Endothelial cell of umbilical vein (primary cell): ENCODE measurements at regions not wholly inside any gene's neighbourhood (a gene's known extent, or its start where the extent isn't known, plus 50 kb on each side); places are given as distances from the start of the nearest gene placed in this dataset.

Experiments used
- BruUV-seq: library from RNA; stranded (reverse); fragments of 400-500 nt; replicated peaks from 2 replicates; lab custom pipeline; 2021; lab: Mats Ljungman, UMichigan
- CTCF ChIA-PET: fragments of 300-600, 350-600 bp; sonication (Branson Sonifier 250); formaldehyde crosslinking; loops from one replicate; lab custom pipeline; 2021; ENCODE audit warnings: antibody characterized with exemption, inconsistent platforms; lab: Charles Lee
- POLR2A ChIA-PET: fragments of 300-600, 350-600 bp; sonication (Branson Sonifier 250); formaldehyde crosslinking; loops from one replicate; lab custom pipeline; 2021; ENCODE audit warnings: antibody characterized with exemption, inconsistent platforms; lab: Charles Lee
- DNase-seq: peaks from one replicate; pipeline ENCODE4 v3.0.0-alpha.2; 2011; ENCODE audit warnings: low read depth, low spot score
- FAIRE-seq: peaks from 2 replicates; lab custom pipeline; 2011; peaks lifted over from hg19 to GRCh38; lab: Jason Lieb, UNC
- H2AFZ ChIP-seq: 2 replicates; pipeline ENCODE4 v1.6.0; 2012; ENCODE audit warnings: low read depth, low read length, control low read depth, inconsistent platforms
- H3K27ac ChIP-seq: 2 replicates; pipeline ENCODE4 v1.5.1; 2011; ENCODE audit warnings: low read depth, mild to moderate bottlenecking, control low read depth, low read length, moderate library complexity; ENCODE audit not compliant: insufficient read depth
- H3K27me3 ChIP-seq, 2 experiments: 2 replicates each; pipeline versions ENCODE4 v1.6.0 to v1.6.1; 2011; ENCODE audit warnings: low read length in 2 of 2, mixed read lengths in 1 of 2; ENCODE audit not compliant: control insufficient read depth in 2 of 2, insufficient read depth in 2 of 2
- H3K36me3 ChIP-seq, 2 experiments: 2 replicates in 1 of 2; 3 replicates in 1 of 2; pipeline ENCODE4 v1.5.1; 2011; ENCODE audit warnings: low read length in 2 of 2, mild to moderate bottlenecking in 1 of 2, moderate library complexity in 1 of 2; ENCODE audit not compliant: control insufficient read depth in 2 of 2, insufficient read depth in 2 of 2; ENCODE audit errors: extremely low read depth in 1 of 2
- H3K4me1 ChIP-seq: 3 replicates; pipeline ENCODE4 v1.5.1; 2011; ENCODE audit warnings: mild to moderate bottlenecking, low read length; ENCODE audit not compliant: control insufficient read depth, insufficient read depth; ENCODE audit errors: extremely low read depth
- H3K4me2 ChIP-seq: 2 replicates; pipeline ENCODE4 v1.6.1; 2011; ENCODE audit warnings: low read length, control low read depth, mixed read lengths; ENCODE audit not compliant: insufficient read depth
- H3K4me3 ChIP-seq, 3 experiments: fragments of 200-600 bp in 1 of 3; sonication (generic), shearing (Covaris generic) in 1 of 3; replicated peaks in 1 of 3; 2 replicates each; pipeline ENCODE4 v1.5.1; 2011 to 2016; ENCODE audit warnings: control low read depth in 3 of 3, low read length in 3 of 3, mild to moderate bottlenecking in 2 of 3, inconsistent platforms in 1 of 3, low read depth in 1 of 3, moderate library complexity in 1 of 3; ENCODE audit not compliant: insufficient read depth in 1 of 3
- H3K79me2 ChIP-seq: 2 replicates; pipeline ENCODE4 v1.6.0; 2012; ENCODE audit warnings: low read length, inconsistent platforms; ENCODE audit not compliant: control insufficient read depth, insufficient read depth
- H3K9ac ChIP-seq: replicated peaks from 2 replicates; pipeline ENCODE3; 2011; ENCODE audit warnings: low read length, control low read depth; ENCODE audit not compliant: insufficient read depth; ENCODE audit errors: extremely low read depth
- H3K9me1 ChIP-seq: replicated peaks from 3 replicates; pipeline ENCODE4 v1.6.0; 2011; ENCODE audit warnings: mild to moderate bottlenecking, low read length; ENCODE audit not compliant: control insufficient read depth, insufficient read depth; ENCODE audit errors: extremely low read depth
- H3K9me3 ChIP-seq: replicated peaks from 2 replicates; pipeline ENCODE4 v1.5.1; 2012; ENCODE audit warnings: low read length, inconsistent platforms; ENCODE audit not compliant: control insufficient read depth, insufficient read depth
- H4K20me1 ChIP-seq: replicated peaks from 2 replicates; pipeline ENCODE3; 2011; ENCODE audit warnings: mild to moderate bottlenecking, low read length; ENCODE audit not compliant: control insufficient read depth, insufficient read depth; ENCODE audit errors: extremely low read depth
- EZH2 ChIP-seq: IDR thresholded peaks from 2 replicates; pipeline ENCODE4 v1.6.1; 2012; ENCODE audit warnings: borderline replicate concordance, low read depth, mild to moderate bottlenecking, moderate library complexity, low read length, inconsistent platforms; ENCODE audit not compliant: severe bottlenecking
- FOS ChIP-seq: IDR thresholded peaks from 2 replicates; pipeline ENCODE4 v1.6.1; 2011; ENCODE audit warnings: mild to moderate bottlenecking, low read length, moderate library complexity, borderline replicate concordance; ENCODE audit not compliant: insufficient read depth
- GATA2 ChIP-seq: IDR thresholded peaks from 2 replicates; pipeline ENCODE4 v1.7.0; 2011; ENCODE audit warnings: low read depth, mild to moderate bottlenecking, moderate library complexity, mixed read lengths, low read length; ENCODE audit not compliant: insufficient read length, insufficient read depth
- JUN ChIP-seq: IDR thresholded peaks from 2 replicates; pipeline ENCODE4 v1.6.1; 2011; ENCODE audit warnings: borderline replicate concordance, low read depth; ENCODE audit not compliant: insufficient read length, insufficient read depth
- MAX ChIP-seq: IDR thresholded peaks from 2 replicates; pipeline ENCODE4 v1.6.1; 2011; ENCODE audit not compliant: insufficient read depth, insufficient read length
- MYC ChIP-seq: IDR thresholded peaks from one replicate; pipeline ENCODE4 v1.6.1; 2011; ENCODE audit warnings: mild to moderate bottlenecking, low read depth, low read length
- POLR2A ChIP-seq: IDR thresholded peaks from 2 replicates; pipeline ENCODE4 v1.6.1; 2012; ENCODE audit warnings: low read depth, mild to moderate bottlenecking, control low read depth, low read length
- POLR2AphosphoS5 ChIP-seq: IDR thresholded peaks from 2 replicates; pipeline ENCODE4 v1.6.1; 2012; ENCODE audit warnings: low read depth, mild to moderate bottlenecking, control low read depth, low read length, moderate library complexity; ENCODE audit not compliant: insufficient read depth
- dilution Hi-C: fragments of 300-500 bp; cut with MboI; formaldehyde crosslinking; loops from one replicate; pipeline ENCODE4 v1.15.0; 2019; ENCODE audit warnings: low sequenced_read_pairs; ENCODE audit not compliant: extremely low pct_ligation_motif_present
- intact Hi-C: fragments of 100-400 bp; cut with micrococcal nuclease; formaldehyde crosslinking; loops from one replicate; pipeline ENCODE4 v1.10.0; 2022
- TF ChIP-seq, protein P1 (sequence below), 2 donors: IDR thresholded peaks; 1 replicate in 1 of 2; 2 replicates in 1 of 2; pipeline ENCODE4 v1.5.1; 2011; ENCODE audit warnings: low read length in 2 of 2, mild to moderate bottlenecking in 2 of 2, moderate library complexity in 2 of 2, control low read depth in 1 of 2, inconsistent platforms in 1 of 2, low read depth in 1 of 2; ENCODE audit not compliant: insufficient read depth in 1 of 2; ENCODE audit errors: extremely low read depth in 1 of 2

- no peaks in the 10 kb centered on the region for H3K4me1 ChIP-seq
- no peak overlapping the region for H3K27ac ChIP-seq
- DNase-seq (no peak), FAIRE-seq (no peak)
- H3K4me2 ChIP-seq, result no peak overlapping the region
- ChIA-PET CTCF (no interaction called here), POLR2A (no interaction called here)
- H2AFZ ChIP-seq, result no peak overlapping the region
- no peaks in the 10 kb centered on the region for H3K36me3 ChIP-seq
- no peaks in the 10 kb centered on the region for H3K9me3 ChIP-seq
- no peaks in the 10 kb centered on the region for H3K27me3 ChIP-seq
- intact Hi-C loops, result no loop called here
- H3K4me3 ChIP-seq, result no peak overlapping the region
- no peak overlapping the region for H3K9ac ChIP-seq
- H4K20me1 ChIP-seq, result no peaks in the 10 kb centered on the region
- H3K9me1 ChIP-seq, result no peaks in the 10 kb centered on the region
- no peak for TF ChIP-seq GATA2
- TF ChIP-seq JUN, result no peak
- TF ChIP-seq EZH2, result no peak
- TF ChIP-seq FOS, result no peak
- TF ChIP-seq POLR2AphosphoS5, result no peak
- TF ChIP-seq POLR2A, result no peak
- TF ChIP-seq MAX, result no peak
- TF ChIP-seq, protein P1, sequence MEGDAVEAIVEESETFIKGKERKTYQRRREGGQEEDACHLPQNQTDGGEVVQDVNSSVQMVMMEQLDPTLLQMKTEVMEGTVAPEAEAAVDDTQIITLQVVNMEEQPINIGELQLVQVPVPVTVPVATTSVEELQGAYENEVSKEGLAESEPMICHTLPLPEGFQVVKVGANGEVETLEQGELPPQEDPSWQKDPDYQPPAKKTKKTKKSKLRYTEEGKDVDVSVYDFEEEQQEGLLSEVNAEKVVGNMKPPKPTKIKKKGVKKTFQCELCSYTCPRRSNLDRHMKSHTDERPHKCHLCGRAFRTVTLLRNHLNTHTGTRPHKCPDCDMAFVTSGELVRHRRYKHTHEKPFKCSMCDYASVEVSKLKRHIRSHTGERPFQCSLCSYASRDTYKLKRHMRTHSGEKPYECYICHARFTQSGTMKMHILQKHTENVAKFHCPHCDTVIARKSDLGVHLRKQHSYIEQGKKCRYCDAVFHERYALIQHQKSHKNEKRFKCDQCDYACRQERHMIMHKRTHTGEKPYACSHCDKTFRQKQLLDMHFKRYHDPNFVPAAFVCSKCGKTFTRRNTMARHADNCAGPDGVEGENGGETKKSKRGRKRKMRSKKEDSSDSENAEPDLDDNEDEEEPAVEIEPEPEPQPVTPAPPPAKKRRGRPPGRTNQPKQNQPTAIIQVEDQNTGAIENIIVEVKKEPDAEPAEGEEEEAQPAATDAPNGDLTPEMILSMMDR (IDR thresholded peaks at IDR 0.05; ENCODE audit: extremely low read depth in 1 of 2, insufficient read depth in 1 of 2, low read depth in 1 of 2, low read length in 2 of 2), result no peak
- no peak for TF ChIP-seq MYC
- H3K79me2 ChIP-seq, result no peaks in the 10 kb centered on the region
- dilution Hi-C loops, result no loop called here
- BruUV-seq, result no TSS peak
These were observed 151.2 kb downstream of the MATN1 start for GRCh38 chr1:30572192-30572591.
